ENCODE measurements at regions not wholly inside any gene's neighbourhood (a gene's known extent, or its start where the extent isn't known, plus 50 kb on each side); places are given as distances from the start of the nearest gene placed in this dataset.

DNA sequence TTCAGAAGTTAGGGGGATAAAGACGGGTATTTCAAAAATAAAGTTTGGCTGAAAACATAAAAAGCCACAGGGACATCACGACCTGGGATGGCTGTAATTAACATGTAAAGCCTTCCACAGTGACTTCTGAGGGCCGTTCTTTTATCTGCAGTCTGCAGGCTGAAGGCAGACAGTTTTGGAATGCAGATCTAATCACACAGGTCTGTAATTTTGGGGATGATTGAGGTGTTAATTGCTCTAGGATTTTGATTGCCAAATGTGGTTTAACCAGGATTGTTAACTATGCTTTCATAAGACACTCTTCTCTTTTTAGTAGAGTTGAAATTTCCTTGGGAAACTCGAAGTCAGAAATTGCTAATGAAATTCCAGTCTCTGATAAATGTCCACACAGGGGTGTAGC lies 355.5 kb downstream of the ATP23 start:
- Histone ChIP-seq H3K9me3 (no peaks in the 10 kb centered on the region), H3K4me1 (ENCODE audit: low read depth) (no peaks in the 10 kb centered on the region), H3K4me3 (no peak overlapping the region), H3K36me3 (ENCODE audit: low read depth) (no peaks in the 10 kb centered on the region)
- TF ChIP-seq, protein P1, sequence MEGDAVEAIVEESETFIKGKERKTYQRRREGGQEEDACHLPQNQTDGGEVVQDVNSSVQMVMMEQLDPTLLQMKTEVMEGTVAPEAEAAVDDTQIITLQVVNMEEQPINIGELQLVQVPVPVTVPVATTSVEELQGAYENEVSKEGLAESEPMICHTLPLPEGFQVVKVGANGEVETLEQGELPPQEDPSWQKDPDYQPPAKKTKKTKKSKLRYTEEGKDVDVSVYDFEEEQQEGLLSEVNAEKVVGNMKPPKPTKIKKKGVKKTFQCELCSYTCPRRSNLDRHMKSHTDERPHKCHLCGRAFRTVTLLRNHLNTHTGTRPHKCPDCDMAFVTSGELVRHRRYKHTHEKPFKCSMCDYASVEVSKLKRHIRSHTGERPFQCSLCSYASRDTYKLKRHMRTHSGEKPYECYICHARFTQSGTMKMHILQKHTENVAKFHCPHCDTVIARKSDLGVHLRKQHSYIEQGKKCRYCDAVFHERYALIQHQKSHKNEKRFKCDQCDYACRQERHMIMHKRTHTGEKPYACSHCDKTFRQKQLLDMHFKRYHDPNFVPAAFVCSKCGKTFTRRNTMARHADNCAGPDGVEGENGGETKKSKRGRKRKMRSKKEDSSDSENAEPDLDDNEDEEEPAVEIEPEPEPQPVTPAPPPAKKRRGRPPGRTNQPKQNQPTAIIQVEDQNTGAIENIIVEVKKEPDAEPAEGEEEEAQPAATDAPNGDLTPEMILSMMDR (IDR thresholded peaks at IDR 0.05): no peak
- DNase-seq (no peak), ATAC-seq (no peak)
- intact Hi-C loops (cut with DNase I, micrococcal nuclease): no loop called here

DNA sequence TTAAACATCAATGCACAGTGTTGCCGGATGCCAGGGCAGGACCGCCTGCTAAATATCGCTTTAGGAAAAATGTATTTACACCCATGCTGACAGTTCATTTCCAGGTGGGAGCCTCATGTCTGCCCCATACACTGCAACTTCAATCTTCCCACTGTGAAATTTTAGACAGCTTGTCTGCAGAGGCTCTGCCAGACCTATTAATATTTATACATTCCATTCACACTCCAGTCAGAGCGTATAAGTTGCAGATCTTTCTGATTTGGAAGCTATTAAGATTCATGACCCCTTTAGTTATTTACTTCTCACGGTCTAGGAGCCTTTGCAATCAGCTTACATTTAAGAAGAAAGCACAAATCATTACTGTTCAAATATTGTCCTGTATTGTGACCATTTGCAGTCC lies 357.4 kb downstream of the ATP23 start:
- no peaks in the 10 kb centered on the region for H3K4me1 ChIP-seq (ENCODE audit: low read depth)
- intact Hi-C loops (cut with DNase I, micrococcal nuclease): no loop called here
- H3K36me3 ChIP-seq (ENCODE audit: low read depth): no peaks in the 10 kb centered on the region
- DNase-seq: no peak
- no peak overlapping the region for H3K4me3 ChIP-seq
- ATAC-seq: no peak
- no peaks in the 10 kb centered on the region for H3K9me3 ChIP-seq
- TF ChIP-seq, protein P1 (IDR thresholded peaks at IDR 0.05): no peak

DNA sequence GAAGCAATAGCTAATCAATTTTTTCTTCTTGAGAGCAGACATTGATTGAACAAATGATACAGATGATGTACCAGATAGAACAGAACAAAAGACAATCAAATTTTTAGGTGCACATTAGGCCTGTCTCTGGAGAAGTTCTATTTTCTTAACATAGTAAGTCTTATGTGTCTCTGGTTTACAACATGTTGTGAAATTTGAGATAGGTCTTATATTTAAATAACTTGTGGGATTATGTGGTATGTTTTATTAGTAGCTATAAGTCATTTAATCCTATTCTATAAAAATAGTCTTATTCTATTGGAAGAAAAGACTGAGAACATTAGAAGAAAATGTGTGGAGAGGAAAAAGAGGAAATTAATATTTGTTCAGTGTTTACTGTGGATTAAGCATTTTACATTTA lies 358.0 kb downstream of the ATP23 start:
- TF ChIP-seq, protein P1 (IDR thresholded peaks at IDR 0.05): no peak
- no peaks in the 10 kb centered on the region for H3K9me3 ChIP-seq
- ATAC-seq (no peak), DNase-seq (no peak)
- intact Hi-C loops (cut with DNase I, micrococcal nuclease): no loop called here
- H3K4me1 ChIP-seq (ENCODE audit: low read depth): no peaks in the 10 kb centered on the region
- no peak overlapping the region for H3K4me3 ChIP-seq
- no peaks in the 10 kb centered on the region for H3K36me3 ChIP-seq (ENCODE audit: low read depth)

DNA sequence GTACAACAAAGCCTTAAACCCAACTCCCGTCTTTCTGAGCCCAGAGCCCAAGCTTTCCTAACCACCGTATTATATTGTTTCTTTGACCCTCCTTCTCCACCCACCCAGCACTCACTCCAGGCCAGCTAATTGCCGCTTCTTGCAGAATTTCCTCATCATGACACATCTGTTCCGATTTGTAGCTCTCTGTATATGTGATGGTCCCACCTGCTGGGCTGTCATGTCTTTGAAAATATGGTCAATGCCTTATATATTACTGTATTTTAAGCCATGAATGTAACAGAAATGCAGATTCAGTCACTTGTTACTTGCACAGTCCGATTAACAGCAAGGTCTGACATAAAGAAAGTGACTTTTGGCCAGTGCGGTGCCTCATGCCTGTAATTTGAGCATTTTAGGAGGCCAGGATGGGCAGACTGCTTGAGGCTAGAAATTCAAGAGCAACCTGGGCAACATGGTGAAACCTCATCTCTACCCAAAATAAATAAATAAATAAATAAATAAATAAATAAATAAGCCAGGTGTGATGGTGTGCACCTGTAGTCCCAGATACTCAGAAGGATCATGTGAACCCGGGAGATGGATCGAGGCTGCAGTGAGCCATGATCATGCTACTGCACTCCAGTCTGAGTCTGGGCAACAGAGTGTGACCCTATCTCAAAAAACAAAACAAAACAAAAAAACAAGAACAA lies 359.8 kb downstream of the ATP23 start:
- ATAC-seq: no peak
- TF ChIP-seq, protein P1 (IDR thresholded peaks at IDR 0.05): no peak
- intact Hi-C loops (cut with DNase I, micrococcal nuclease): no loop called here
- H3K4me1 ChIP-seq (ENCODE audit: low read depth): no peaks in the 10 kb centered on the region
- H3K36me3 ChIP-seq (ENCODE audit: low read depth): no peaks in the 10 kb centered on the region
- no peak for DNase-seq
- H3K9me3 ChIP-seq: no peaks in the 10 kb centered on the region
- H3K4me3 ChIP-seq: no peak overlapping the region

DNA sequence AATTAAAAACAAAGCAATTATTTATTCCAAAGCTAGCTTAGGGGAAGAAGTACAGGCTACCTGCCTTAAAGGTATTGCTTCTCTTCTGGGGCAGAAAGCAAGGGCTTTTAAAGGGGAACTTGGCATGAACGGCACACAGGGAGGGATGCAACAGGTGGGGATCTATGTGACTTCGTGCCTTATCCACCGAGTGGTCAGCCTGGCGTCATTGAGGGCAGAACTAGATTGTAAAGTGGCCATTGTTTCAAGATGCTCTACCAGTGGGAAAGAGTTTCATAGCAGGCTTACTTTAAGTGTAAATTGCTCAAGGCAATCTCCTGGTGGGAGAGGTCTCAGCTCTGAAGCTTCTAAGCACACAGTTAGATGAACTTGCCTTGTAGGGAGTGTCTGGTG lies 360.4 kb downstream of the ATP23 start:
- H3K9me3 ChIP-seq: no peaks in the 10 kb centered on the region
- H3K4me3 ChIP-seq: no peak overlapping the region
- no peak for ATAC-seq
- no peak for DNase-seq
- H3K4me1 ChIP-seq (ENCODE audit: low read depth): no peaks in the 10 kb centered on the region
- intact Hi-C loops (cut with DNase I, micrococcal nuclease): no loop called here
- no peaks in the 10 kb centered on the region for H3K36me3 ChIP-seq (ENCODE audit: low read depth)
- TF ChIP-seq, protein P1 (IDR thresholded peaks at IDR 0.05): no peak
